Skeletal muscle cell (primary cell): ENCODE measurements at regions not wholly inside any gene's neighbourhood (a gene's known extent, or its start where the extent isn't known, plus 50 kb on each side); places are given as distances from the start of the nearest gene placed in this dataset.
"Not testable (repeated sequence)": the region's sequence is repeated elsewhere in the genome, so short reads cannot be mapped to it uniquely, and the experiment has no call there.

Source experiments
- DNase-seq: peaks from one replicate; pipeline ENCODE4 v3.0.0-alpha.2; 2010; ENCODE audit warnings: low read depth
- H3K4me3 ChIP-seq: 2 replicates; pipeline ENCODE4 v1.5.1; 2011; ENCODE audit warnings: low read depth, mild to moderate bottlenecking, control low read depth, low read length, moderate library complexity

DNA sequence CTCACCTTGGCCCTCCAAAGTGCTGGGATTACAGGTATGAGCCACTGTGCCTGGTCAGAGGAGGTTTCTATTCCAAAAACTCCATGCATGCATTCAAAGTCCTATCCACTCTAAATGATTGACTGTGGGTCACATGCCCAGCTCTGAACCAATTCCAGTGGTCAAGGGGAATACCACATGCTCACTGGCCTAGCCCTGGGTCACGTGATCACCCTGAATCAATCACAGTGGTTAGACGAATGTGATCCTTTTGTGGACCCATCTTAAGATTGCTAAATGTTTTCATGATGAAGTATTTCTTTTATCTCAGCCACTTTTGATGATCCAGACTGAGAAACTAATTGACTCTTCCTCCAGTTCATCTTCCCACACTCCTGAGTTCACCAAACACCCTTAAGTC, 475.8 kb downstream of the PREX1 start:
- no peak for DNase-seq
- no peak overlapping the region for H3K4me3 ChIP-seq

DNA sequence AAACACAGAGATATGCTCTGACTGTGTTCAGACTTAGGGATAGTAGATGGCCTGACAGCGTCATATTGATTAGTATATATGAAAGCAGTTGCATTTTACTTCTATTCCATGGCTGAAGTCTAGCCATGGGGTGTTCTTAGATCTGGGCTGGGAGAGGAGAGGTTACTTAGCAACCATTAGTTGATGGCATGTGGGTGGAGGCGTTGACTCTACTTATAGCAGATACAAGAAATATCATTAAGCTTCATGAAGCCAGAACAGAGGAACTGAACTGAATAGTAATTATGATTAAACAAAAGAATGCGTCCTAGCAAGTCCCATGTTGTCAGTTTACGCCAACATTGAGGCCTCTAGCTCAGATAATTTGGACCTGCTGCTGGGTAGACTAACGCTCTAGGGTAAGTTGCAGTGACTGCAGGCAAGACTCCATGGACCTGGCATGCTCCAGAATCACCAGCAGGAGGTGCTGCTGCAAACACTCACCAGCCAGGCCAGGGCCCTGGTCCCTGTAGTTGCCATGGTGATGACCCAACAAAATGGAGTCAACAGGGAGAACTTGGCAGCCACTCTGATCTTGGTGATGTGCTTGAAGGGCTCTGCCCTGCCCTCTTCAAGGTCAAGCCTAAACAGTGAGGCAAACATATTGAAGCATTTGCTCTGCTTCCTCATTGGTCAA, 477.3 kb downstream of the PREX1 start:
- DNase-seq = no peak
- H3K4me3 ChIP-seq = no peak overlapping the region

DNA sequence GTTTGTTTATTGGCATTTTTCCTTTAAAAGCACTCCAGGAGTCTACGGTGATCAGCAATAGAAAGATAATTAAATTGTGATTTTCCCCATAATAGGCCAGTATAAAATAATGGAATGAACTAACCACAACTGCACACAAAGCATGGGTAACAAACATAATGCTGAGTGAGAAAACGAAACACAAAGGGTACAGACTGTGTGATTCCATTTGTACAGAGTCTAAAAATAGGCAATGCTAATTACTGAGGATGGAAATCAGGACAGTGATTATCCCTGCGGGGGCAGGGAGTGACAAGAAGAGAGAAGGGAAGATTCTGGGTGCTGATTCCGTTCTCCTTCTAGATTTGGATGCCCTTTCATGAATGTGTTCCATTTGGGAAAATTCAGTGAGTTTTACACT, 478.1 kb downstream of the PREX1 start:
- H3K4me3 ChIP-seq = no peak overlapping the region
- DNase-seq = no peak

DNA sequence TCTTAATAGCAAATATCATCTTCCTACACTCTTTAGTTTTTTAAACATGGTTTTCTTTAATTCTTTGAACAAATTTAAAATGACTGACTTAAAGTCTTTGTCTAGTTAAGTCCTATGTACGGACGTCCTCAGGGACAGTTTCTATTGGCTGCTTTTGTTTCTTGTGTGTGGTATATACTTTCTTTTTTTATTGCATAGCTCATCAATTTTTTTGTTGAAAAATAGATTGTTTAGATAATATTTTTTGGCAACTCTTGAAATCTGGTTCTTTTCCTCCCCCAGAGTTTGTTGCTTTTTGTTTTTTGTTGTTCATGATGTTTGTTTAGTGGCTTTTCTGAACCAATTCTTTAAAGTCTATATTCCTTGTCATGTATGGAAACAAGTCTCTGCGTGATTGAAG, 479.8 kb downstream of the PREX1 start:
- no peak overlapping the region for H3K4me3 ChIP-seq
- no peak for DNase-seq

DNA sequence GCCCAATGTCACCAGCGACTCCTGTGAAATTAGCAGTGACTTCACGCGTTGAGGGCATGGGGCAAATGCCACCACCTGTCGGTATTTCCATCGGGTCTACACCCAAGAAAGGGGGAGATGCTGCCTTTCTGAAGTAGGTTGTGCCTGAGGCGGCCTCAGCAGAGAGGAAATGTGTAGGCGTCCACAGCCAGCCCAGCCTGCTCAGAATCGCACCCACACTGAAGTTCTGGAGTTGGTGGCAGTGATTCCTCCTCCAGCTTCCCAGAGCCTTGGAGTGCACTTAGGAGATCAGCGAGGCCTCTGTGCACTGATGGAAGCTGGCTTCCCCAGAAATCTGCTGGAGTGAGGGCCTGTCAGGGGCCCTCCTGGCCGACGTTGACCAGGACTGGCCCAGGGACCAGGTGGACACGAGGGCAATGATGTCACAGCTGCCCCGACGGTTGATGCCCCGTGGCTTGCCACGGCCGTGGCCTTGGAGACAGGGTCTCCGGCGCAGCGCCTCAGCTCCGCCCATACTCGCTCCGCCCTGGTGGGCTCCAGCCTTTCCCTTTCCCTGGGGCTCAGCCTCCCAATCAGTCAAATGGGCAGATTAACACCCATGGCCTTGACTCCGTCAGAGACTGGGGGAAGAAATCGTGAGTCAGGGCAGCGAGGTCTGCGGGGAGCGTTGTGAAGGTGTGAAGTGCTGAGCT, 484.8 kb downstream of the PREX1 start:
- no peak overlapping the region for H3K4me3 ChIP-seq
- no peak for DNase-seq

DNA sequence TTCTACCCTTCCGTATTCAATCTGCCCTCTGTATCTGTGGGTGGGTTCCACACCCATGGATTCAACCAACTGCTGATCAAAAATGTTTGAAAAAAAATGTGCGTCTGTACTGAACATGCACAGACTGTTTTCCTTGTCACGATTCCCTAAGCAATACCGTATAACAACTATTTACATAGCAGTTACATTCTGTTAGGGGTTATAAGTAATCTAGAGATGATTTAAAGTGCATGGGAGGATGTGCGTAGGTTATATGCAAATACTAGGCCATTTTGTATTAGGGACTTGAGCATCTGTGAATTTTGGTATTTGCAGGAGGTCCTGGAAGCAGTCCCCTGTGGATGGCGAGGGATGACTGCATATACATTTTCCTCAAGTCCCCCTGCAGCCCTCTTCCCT, 486.9 kb downstream of the PREX1 start:
- no peak for DNase-seq
- H3K4me3 ChIP-seq = no peak overlapping the region

DNA sequence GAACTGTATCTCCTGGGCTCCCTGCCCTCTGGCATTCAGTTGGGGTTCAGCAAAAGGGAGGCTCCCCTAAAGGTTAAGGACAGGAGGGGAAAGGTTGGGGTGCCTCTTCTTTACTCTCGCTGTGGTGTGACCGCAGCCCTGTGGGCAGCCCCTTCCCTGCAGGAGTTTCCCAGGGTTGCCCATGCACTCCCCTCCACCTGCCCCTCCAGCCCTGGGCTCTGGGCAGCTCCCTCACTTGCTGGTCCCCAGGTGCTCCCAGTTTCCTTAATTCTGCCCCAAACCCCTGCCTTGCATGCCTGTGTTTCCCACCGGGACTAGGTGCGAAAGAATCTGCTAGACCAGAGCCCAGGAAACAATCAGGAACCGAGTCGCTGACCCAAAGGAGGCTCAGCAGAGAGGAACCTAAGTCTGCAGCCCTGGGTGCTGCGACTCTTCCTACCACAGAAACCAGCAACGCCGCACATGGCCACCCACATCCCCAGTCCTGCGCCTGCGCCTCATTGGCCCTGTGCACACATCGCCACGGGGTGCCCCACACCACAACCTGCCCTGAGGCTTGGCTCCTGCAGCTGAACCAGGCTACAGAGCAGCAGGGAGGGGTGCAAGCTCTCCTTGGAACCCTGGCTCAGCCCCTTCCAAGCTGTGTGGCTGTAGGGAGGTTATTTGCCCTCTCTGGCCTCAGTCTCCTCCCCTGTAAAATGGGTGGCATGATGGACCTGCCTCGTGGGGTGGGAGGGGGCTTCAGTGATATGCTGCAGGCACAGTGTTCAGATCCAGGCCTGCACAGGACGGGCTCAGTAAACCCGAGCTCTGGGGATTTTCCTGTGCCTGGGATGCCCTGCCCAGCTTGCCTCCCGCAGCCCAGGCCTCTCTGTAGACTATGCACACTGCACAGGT, 487.6 kb downstream of the PREX1 start:
- DNase-seq = no peak
- no peak overlapping the region for H3K4me3 ChIP-seq

DNA sequence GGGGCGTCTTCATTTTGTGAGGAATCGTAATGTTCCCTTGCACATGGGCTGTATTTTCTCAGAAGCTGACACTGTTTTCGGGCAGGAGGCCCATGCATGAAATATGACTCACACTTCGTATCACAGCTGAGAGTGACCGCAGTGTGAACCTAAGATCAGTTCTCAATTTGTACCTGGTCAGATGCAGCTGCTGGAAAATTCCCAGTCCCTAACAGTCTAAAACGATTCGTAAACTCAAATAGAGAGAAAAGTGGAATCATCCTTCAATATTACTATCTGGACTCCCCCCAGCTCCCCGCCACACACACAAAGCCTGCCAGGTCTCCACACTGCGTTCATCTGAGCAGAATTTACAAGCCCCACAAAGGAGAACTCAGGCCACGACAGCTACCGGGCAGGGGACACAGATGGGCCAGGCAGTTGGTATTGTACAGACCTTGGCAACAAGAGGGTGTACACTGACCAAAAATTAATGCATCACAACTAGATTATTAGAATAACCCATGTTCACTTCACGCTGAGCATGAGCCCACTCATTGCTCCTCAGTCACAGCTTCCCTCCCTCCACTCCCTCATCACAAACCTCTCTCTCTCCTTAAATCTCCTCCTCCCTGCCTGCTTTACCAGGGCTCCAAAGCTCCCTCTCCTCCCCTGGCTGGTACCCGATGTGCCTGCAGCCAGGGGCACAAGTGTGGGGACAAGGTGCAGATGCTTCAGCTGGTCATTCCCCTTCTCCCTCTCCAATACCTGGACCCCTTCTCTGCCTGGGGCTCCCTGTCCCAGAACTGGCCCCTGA, 488.4 kb downstream of the PREX1 start:
- H3K4me3 ChIP-seq = no peak overlapping the region
- peak; percentile 47 for DNase-seq

DNA sequence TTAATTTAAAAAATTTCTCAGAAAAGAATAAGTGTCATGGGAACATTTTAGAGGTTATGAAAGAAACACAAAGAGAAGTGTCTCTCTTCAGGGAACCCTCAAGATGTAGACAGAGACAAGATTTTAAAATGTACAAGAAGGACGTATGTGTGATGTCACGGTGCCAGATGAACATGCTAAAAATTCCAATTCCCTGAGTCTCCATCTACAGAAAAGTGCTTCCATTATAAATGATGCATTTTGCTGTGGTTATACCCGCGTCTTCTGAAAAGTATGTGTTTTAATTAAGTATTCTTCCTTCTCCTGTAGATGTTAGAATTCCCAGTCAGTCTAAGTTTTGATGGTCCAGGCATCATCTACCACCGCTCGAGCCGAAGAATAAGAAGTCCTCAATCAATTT, 489.1 kb downstream of the PREX1 start:
- DNase-seq = peak; percentile 25
- no peak overlapping the region for H3K4me3 ChIP-seq

DNA sequence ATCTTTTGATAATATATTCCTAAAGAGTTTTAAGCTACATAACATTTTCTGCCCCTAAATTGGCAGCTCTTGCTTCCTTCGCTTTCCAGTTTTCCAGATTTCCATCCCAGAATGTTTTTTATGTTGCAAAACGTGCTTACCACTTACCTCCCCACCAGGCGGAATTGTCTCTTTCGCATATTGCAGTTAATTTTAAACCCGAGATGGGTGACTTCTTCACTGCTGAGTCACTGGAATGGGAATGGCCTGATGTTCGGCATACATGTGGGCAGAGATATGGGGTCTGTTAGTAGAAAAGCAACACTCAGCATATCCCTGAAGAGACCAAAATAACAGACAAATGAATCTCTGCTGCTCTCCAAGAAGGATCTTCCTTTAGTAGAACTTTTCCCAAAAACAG, 491.2 kb downstream of the PREX1 start:
- no peak overlapping the region for H3K4me3 ChIP-seq
- DNase-seq = no peak

DNA sequence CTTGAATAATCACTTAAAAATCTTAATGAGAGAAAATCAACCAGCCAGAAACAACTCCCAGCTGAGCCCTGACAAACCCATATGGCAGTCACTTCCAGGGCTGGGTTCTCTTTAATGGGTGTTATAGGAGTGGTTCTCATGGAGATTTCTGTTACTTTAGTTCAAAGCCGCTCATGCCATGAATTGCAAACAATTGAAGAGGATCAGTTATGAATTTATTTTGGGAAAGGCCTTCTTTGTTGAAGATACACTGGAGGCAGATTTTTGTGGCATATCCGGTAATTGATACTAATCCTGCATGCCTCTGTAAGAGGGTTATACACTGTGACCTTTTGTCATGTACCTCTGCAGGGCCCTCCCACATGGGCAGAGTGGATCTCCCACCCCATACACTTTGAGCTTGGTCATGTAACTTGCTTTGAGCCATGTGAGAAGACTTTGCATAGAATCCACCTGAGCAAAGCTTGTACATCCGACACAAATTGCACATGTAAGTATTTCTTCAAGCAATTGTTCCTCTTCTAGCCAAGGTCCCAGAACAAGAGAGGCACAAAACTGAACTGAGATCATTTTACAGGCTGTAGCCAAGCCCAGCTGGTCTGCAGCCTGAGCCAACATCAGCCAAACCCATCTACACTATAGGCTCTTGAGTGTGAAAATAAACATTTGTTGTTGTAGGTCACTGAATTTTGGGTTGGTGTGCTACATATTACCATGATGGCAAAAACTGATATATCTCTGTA, 492.3 kb downstream of the PREX1 start:
- DNase-seq = no peak

DNA sequence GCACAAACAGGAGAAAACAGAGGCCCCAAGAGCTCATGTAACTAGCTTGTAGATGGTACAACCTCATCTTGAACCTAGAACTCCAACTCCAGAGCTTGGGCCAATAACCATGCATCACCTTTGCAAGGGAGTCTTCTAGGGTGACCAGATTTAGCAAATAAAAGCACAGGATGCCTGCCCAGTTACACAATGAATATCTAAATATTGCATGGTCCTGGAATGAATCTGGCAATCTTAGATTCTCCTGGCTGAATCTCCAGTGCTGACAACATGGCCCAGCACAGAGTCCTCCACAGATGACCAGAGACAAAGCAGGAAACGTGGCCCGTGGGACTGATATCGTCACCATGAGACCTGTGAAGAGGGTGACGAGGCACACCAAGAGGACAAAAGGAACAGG, 494.1 kb downstream of the PREX1 start:
- no peak for DNase-seq
- H3K4me3 ChIP-seq = no peak overlapping the region

More for the DNA sequence above, 492.3 kb downstream of the PREX1 start:
- no peak overlapping the region for H3K4me3 ChIP-seq

DNA sequence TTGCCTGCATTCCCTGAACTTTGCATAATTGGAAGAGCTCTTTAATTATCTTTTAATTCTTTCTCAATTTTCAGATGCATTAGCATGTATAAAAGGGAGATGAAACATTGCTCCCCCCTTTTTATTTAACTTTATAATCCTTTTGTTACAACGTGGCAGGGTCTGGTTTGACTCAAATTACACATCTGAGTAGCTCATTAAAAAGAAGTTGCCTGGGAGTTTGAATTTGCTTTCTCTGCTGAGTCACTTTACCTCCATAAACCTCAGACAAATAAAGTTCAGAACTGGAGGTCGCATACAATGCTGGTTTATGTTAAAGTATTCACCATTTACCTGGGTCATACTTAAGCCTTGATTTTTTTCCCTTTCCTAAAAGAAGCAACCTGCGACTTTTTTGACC, 495.2 kb downstream of the PREX1 start:
- no peak for DNase-seq
- no peak overlapping the region for H3K4me3 ChIP-seq

DNA sequence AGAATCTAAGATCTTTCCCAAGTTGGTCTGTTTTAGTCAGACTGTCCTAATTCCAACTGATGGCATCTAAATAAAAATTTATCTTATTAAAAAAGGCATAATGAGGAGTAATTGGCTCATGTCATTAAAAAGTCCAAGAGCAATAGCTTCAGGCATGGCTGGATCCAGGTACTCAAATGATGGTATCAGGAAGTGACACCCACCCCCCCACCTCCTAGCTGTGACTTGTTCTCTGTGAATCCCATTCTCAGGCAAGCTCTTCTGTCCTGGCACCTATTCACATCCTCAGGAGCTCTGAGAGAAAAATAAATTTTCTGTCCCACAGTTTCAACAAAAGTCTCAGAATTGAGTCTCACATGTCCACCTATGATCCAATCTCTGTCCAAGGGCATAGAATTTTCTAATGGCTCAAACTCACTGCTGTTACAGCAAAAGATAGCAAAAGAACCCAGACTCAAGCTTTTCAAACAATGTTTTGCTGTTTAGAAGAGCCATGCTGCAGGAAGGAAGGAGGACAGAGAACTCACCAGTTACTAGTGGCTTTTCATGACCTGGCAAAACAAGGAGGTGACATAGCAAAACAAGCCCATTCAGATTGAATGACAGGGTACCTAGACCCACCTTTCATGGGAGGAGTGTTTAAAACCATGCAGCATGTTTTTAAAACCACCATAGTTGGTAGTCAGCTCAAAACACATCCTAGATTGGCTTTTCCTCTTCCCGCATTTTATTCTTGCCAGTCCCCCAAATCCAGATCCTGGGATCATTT, 496.1 kb downstream of the PREX1 start:
- DNase-seq = no peak
- no peak overlapping the region for H3K4me3 ChIP-seq

DNA sequence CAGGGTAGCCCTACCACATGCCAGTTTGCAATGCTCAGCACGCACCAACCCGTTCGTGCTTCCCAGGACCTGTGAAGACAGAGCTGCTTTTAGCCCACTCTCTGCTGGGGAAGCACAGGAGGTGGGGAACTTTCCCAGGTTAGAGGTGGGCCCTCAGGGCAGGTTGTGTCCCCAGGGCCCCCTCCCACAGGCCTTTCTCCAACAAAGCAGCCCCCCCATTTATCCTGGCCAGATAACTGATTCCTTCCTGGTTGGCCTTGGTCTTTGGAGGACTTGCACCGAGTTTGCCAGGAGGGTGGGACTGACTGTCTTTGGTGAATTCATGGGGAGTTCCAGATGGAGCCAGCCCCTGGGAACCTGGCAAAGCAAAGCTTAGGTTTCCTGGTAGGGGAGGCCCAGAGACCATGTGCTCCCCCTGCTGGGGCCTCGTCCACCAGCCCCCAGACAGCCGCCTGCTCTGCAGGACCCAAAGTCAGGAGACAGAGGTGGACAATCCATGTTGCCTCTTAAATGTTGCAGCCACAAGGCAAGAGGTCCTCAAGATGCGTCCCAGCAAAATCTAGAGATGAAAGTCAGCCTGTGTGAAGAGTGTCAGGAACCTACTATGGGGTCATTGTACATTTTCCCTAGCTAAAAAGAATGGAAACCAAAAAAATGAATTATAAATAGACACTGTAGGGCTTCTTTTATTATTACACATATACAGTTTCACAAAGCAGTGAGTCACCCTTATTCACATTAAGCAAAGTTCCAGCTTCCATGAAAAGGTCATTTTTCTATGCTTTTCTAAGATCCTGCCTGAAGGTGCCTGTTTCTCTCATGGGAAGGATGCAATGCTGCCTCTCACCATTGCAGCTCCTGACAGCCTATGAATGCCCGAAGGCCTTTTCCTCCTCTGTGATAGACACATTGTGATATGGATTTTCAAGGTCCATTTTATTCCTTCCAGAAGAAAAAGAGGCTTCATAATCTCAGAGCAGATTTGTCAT, 497.8 kb downstream of the PREX1 start:
- DNase-seq = no peak
- H3K4me3 ChIP-seq = no peak overlapping the region

DNA sequence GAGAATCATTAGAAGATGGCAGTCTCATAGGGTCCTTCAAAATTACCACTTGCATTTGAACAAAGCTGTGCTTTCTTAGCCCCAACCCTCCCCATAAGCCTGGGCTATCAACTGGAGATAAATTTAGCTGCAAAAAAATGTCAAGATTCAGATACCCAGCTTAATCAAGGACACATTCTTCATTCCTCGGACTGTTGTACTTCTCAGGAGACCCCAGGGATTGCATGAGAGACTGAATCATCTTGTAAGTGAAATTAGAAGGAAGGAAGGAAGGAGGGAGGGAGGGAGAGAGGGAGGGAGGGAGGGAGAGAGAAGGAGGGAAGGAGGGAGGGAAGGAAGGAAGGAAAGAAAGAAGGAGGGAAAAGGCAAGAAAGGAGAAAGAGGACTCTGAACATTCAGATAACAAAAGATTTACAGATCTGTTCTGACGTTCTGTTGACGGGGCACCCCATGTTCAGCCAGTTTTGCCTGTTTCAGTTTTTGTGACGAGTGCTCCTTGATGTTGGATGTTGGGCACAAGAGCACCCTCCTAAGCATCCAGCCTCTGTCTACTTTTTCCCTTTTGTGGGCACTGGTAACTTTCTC, 498.7 kb downstream of the PREX1 start:
- H3K4me3 ChIP-seq = no peak overlapping the region
- DNase-seq = no peak

DNA sequence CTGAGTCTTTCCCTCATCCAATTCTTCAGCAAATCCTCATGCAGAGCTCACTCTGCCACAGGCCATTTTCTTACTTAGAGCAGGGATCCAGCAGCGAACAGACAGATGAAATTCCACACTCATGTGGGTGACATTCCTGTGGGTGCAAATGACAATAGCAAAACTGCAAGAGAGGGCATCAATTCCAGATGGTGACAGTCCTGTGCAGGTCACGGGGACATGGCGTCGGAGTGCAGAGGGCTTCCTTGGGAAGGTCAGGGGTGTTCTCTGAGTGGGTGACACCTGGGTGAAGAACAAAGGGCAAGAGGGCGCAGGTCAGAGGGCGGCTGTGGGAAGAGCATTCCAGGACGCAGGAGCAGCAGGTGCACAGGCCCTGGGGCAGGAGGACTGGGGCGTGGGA, 500.0 kb downstream of the PREX1 start:
- not testable (repeated sequence) for H3K4me3 ChIP-seq, DNase-seq
